K562 (cell line): ENCODE measurements at regions not wholly inside any gene's neighbourhood (a gene's known extent, or its start where the extent isn't known, plus 50 kb on each side); places are given as distances from the start of the nearest gene placed in this dataset.

ENCODE experiments used
- ATAC-seq: fragments of 200-7000 bp; cut with Tn5 transposase; 3 replicates; pipeline ENCODE4 v1.9.1; 2020; ENCODE audit warnings: moderate library complexity
- BruUV-seq: library from RNA; stranded (reverse); fragments of 400-500 nt; replicated peaks from 2 replicates; lab custom pipeline; 2021; lab: Mats Ljungman, UMichigan
- CTCF ChIA-PET: fragments of 300-600 bp; formaldehyde crosslinking; extraction: SDS; loops from one replicate; lab custom pipeline; 2021; ENCODE audit warnings: low intra/inter-chr PET ratio; lab: Yijun Ruan, JAX
- POLR2A ChIA-PET: fragments of 300-600, 350-650 bp; sonication (Branson Sonifier 250); formaldehyde crosslinking; extraction: SDS; loops from one replicate; lab custom pipeline; 2021; ENCODE audit warnings: antibody characterized with exemption, inconsistent platforms; lab: Yijun Ruan, JAX
- DNase-seq, 4 experiments: peaks; one replicate each; pipeline versions ENCODE4 v3.0.0 to v3.0.0-alpha.2; 2011 to 2018; ENCODE audit warnings: low spot score in 3 of 4, mixed read lengths in 3 of 4; ENCODE audit errors: extremely low read depth in 1 of 4
- FAIRE-seq: peaks from 2 replicates; lab custom pipeline; 2011; peaks lifted over from hg19 to GRCh38; lab: Jason Lieb, UNC
- H2AFZ ChIP-seq: 2 replicates; pipeline ENCODE4 v1.6.0; 2011; ENCODE audit warnings: low read depth, low read length, control low read depth, inconsistent platforms
- H3K27ac ChIP-seq: fragments of 200-600 bp; 3 replicates; pipeline ENCODE4 v1.8.0; 2011; ENCODE audit warnings: low read depth, mild to moderate bottlenecking, control low read depth, inconsistent platforms, low read length, moderate library complexity, mixed read lengths; ENCODE audit errors: extremely low read depth
- H3K27me3 ChIP-seq, 2 experiments: fragments of 300-600 bp in 1 of 2; 2 replicates in 1 of 2; 3 replicates in 1 of 2; pipeline versions ENCODE4 v1.6.0 to v1.8.0; 2011; ENCODE audit warnings: inconsistent platforms in 2 of 2, low read length in 2 of 2, mild to moderate bottlenecking in 1 of 2, mixed read lengths in 1 of 2, moderate library complexity in 1 of 2; ENCODE audit not compliant: control insufficient read depth in 2 of 2, insufficient read depth in 2 of 2
- H3K36me3 ChIP-seq: fragments of 300-600 bp; 3 replicates; pipeline ENCODE4 v1.8.0; 2011; ENCODE audit warnings: mild to moderate bottlenecking, low read length, inconsistent platforms; ENCODE audit not compliant: control insufficient read depth, insufficient read depth
- H3K4me1 ChIP-seq, 2 experiments: fragments of 200-600 bp in 1 of 2; replicated peaks in 1 of 2; 2 replicates in 1 of 2; 3 replicates in 1 of 2; pipeline versions ENCODE4 v1.5.1 to v1.8.0; 2011; ENCODE audit warnings: inconsistent platforms in 2 of 2, low read length in 2 of 2, mild to moderate bottlenecking in 1 of 2, mixed read lengths in 1 of 2, moderate library complexity in 1 of 2; ENCODE audit not compliant: control insufficient read depth in 2 of 2, insufficient read depth in 2 of 2
- H3K4me2 ChIP-seq: 2 replicates; pipeline ENCODE4 v1.6.1; 2011; ENCODE audit warnings: low read length, control low read depth, inconsistent platforms, mixed read lengths; ENCODE audit not compliant: insufficient read depth
- H3K4me3 ChIP-seq: fragments of 200-600 bp; sonication (generic), shearing (Covaris generic); 2 replicates; pipeline ENCODE4 v1.5.1; 2016; ENCODE audit warnings: control low read depth, inconsistent platforms
- H3K79me2 ChIP-seq: fragments of 200-600 bp; 3 replicates; pipeline ENCODE4 v1.8.0; 2011; ENCODE audit warnings: low read length, inconsistent platforms; ENCODE audit not compliant: control insufficient read depth, insufficient read depth
- H3K9ac ChIP-seq, 2 experiments: 2 replicates each; pipeline versions ENCODE4 v1.6.0 to v1.6.1; 2011; ENCODE audit warnings: low read depth in 2 of 2, low read length in 2 of 2, control low read depth in 1 of 2, inconsistent platforms in 1 of 2, mild to moderate bottlenecking in 1 of 2, mixed read lengths in 1 of 2; ENCODE audit not compliant: insufficient read depth in 1 of 2
- H3K9me1 ChIP-seq: one replicate; pipeline ENCODE4 v1.6.0; 2011; ENCODE audit warnings: inconsistent platforms, mild to moderate bottlenecking, low read length, moderate library complexity; ENCODE audit not compliant: control insufficient read depth, insufficient read depth
- H3K9me3 ChIP-seq: replicated peaks from 2 replicates; pipeline ENCODE4 v1.5.1; 2011; ENCODE audit warnings: low read depth, low read length, inconsistent platforms; ENCODE audit not compliant: control insufficient read depth, insufficient read depth
- H4K20me1 ChIP-seq: replicated peaks from 2 replicates; pipeline ENCODE4 v1.6.1; 2011; ENCODE audit warnings: low read length, inconsistent platforms, mixed read lengths; ENCODE audit not compliant: control insufficient read depth, insufficient read depth
- CSDE1 ChIP-seq, 2 experiments: fragments of 450-650 bp; IDR thresholded peaks; 2 replicates each; pipeline ENCODE4 v1.6.1; 2016; ENCODE audit warnings: mild to moderate bottlenecking in 1 of 2
- FUS ChIP-seq: fragments of 200-400 bp; formaldehyde crosslinking; optimal IDR thresholded peaks from 2 replicates; pipeline ENCODE3; 2017; ENCODE audit warnings: low read depth, low read length
- HDAC3 ChIP-seq: fragments of 450-650 bp; IDR thresholded peaks from 2 replicates; pipeline ENCODE4 v1.6.1; 2018; ENCODE audit warnings: borderline replicate concordance, mild to moderate bottlenecking, moderate library complexity; ENCODE audit not compliant: partially characterized antibody
- MAFF ChIP-seq: IDR thresholded peaks from 2 replicates; pipeline ENCODE4 v1.6.1; 2012; ENCODE audit warnings: low read length, improper control_type of control experiment
- NR0B1 ChIP-seq: fragments of 450-650 bp; IDR thresholded peaks from one replicate; pipeline ENCODE4 v1.6.1; 2018; ENCODE audit warnings: mild to moderate bottlenecking, moderate library complexity; ENCODE audit not compliant: partially characterized antibody
- POLR3A ChIP-seq: IDR thresholded peaks from 2 replicates; pipeline ENCODE4 v1.6.1; 2011; ENCODE audit warnings: borderline replicate concordance, mild to moderate bottlenecking, moderate library complexity; ENCODE audit not compliant: insufficient read length, insufficient read depth; ENCODE audit errors: extremely low read depth
- ZKSCAN3 ChIP-seq: fragments of 250-450 bp; sonication (Bioruptor Pico); IDR thresholded peaks from 2 replicates; pipeline ENCODE4 v1.4.0; 2020
- WGBS: fragments of 100-300 bp; shearing (Covaris generic); methylation state at CpG from one replicate; pipeline ENCODE4 v1.1.6; 2016; ENCODE audit warnings: low coverage, mixed read lengths; ENCODE audit not compliant: insufficient coverage; ENCODE audit errors: missing lambda C conversion rate; 5-methylcytosine and 5-hydroxymethylcytosine counted together
- in situ Hi-C: fragments of 300-500 bp; cut with MboI; formaldehyde crosslinking; loops from 4 replicates; pipeline ENCODE4 v1.15.0; 2018; ENCODE audit warnings: inconsistent platforms, mixed read lengths
- intact Hi-C: fragments of 100-400 bp; cut with micrococcal nuclease; formaldehyde crosslinking; loops from 2 replicates; pipeline ENCODE4 v1.14.2; 2022
- TF ChIP-seq, protein P1 (sequence below): sonication (generic); formaldehyde crosslinking; IDR thresholded peaks from 2 replicates; pipeline ENCODE4 v1.9.0; 2022; ENCODE audit warnings: mild to moderate bottlenecking, missing genetic modification reagents
- TF ChIP-seq, protein P2 (sequence below): IDR thresholded peaks from 2 replicates; pipeline ENCODE4 v1.6.1; 2016; ENCODE audit warnings: missing genetic modification characterization, missing compliant biosample characterization

GRCh38 chr1:229812148-229812547, 186.1 kb downstream of the URB2 start:
- CTCF ChIA-PET, result no interaction called here
- intact Hi-C loops, result no loop called here
- BruUV-seq, result no TSS peak

GRCh38 chr1:229812693-229813092, 186.6 kb downstream of the URB2 start:
- Histone ChIP-seq H3K79me2 (no peaks in the 10 kb centered on the region), H3K36me3 (no peaks in the 10 kb centered on the region), H3K4me1 (no peaks in the 10 kb centered on the region), H3K4me3 (no peak overlapping the region), H3K27me3 (peaks cover 2 to 22% of the 10 kb centered on the region in 2 experiments; a peak in 3 of 5 replicates), H2AFZ (no peak overlapping the region)
- 2% methylated on average over 4 of the region's 4 CpGs for WGBS
- intact Hi-C loops, result no loop called here
- TF ChIP-seq POLR3A (no peak), FUS (no peak), MAFF (no peak), HDAC3 (no peak), ZKSCAN3 (CRISPR knock-in tag) (no peak), NR0B1 (no peak)
- TF ChIP-seq, protein P1, sequence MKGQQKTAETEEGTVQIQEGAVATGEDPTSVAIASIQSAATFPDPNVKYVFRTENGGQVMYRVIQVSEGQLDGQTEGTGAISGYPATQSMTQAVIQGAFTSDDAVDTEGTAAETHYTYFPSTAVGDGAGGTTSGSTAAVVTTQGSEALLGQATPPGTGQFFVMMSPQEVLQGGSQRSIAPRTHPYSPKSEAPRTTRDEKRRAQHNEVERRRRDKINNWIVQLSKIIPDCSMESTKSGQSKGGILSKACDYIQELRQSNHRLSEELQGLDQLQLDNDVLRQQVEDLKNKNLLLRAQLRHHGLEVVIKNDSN (CRISPR knock-in tag), result no peak
- TF ChIP-seq, all 486 proteins: peak for 0
- BruUV-seq, result no TSS peak
- Histone ChIP-seq H3K4me2 (no peak overlapping the region), H3K27ac (no peak overlapping the region), H3K9me1 (no peaks in the 10 kb centered on the region), H3K9me3 (no peaks in the 10 kb centered on the region), H3K9ac (no peak overlapping the region), H4K20me1 (no peaks in the 10 kb centered on the region)
- DNase-seq (no peak), FAIRE-seq (no peak), ATAC-seq (no peak)
- in situ Hi-C loops, result no loop called here
- ChIA-PET POLR2A (interaction anchor here (0.7 to 0.9 kb wide), 2 partner anchors 8 to 178 kb away, joined by 3 read pairs; no protein-coding TSS in a partner anchor), CTCF (no interaction called here)

More at GRCh38 chr1:229812148-229812547, 186.1 kb downstream of the URB2 start:
- no peak overlapping the region for H2AFZ ChIP-seq
- in situ Hi-C loops, result no loop called here
- no peak overlapping the region for H3K27ac ChIP-seq
- H3K36me3 ChIP-seq, result no peaks in the 10 kb centered on the region
- DNase-seq (no peak), ATAC-seq (no peak)
- H3K4me3 ChIP-seq, result no peak overlapping the region
- H3K4me2 ChIP-seq, result no peak overlapping the region
- H3K27me3 ChIP-seq, result peaks cover 2 to 22% of the 10 kb centered on the region in 2 experiments; a peak in 3 of 5 replicates
- no peaks in the 10 kb centered on the region for H3K9me1 ChIP-seq
- H4K20me1 ChIP-seq, result no peaks in the 10 kb centered on the region
- no peaks in the 10 kb centered on the region for H3K9me3 ChIP-seq
- no peaks in the 10 kb centered on the region for H3K4me1 ChIP-seq
- 0% methylated on average over 1 of the region's 1 CpG for WGBS
- TF ChIP-seq CSDE1 (IDR thresholded peaks at IDR 0.05), result no peak
- TF ChIP-seq, protein P2, sequence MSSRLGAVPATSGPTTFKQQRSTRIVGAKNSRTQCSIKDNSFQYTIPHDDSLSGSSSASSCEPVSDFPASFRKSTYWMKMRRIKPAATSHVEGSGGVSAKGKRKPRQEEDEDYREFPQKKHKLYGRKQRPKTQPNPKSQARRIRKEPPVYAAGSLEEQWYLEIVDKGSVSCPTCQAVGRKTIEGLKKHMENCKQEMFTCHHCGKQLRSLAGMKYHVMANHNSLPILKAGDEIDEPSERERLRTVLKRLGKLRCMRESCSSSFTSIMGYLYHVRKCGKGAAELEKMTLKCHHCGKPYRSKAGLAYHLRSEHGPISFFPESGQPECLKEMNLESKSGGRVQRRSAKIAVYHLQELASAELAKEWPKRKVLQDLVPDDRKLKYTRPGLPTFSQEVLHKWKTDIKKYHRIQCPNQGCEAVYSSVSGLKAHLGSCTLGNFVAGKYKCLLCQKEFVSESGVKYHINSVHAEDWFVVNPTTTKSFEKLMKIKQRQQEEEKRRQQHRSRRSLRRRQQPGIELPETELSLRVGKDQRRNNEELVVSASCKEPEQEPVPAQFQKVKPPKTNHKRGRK, result peak; percentile 83
- TF ChIP-seq, all 486 proteins: peak for 1
- Histone ChIP-seq H3K9ac (no peak overlapping the region), H3K79me2 (no peaks in the 10 kb centered on the region)
- POLR2A ChIA-PET, result interaction anchor here (0.9 to 1.5 kb wide), 2 partner anchors 9 to 55 kb away, joined by 3 read pairs; no protein-coding TSS in a partner anchor
- FAIRE-seq, result no peak
